Skin of body (tissue), 1 donor: ENCODE measurements at regions not wholly inside any gene's neighbourhood (a gene's known extent, or its start where the extent isn't known, plus 50 kb on each side); places are given as distances from the start of the nearest gene placed in this dataset.
"Not testable (repeated sequence)": the region's sequence is repeated elsewhere in the genome, so short reads cannot be mapped to it uniquely, and the experiment has no call there.

Experiments
- DNase-seq: peaks from one replicate; lab custom pipeline; 2025; lab: John Stamatoyannopoulos, UW

- no peak for DNase-seq
Observed at GRCh38 chr2:234565842-234566619, 69.2 kb upstream of the ARL4C start.

GRCh38 chr2:234565201-234565600 lies 68.3 kb upstream of the ARL4C start:
- DNase-seq, result no peak

GRCh38 chr2:234564699-234565098 lies 67.8 kb upstream of the ARL4C start:
- peak; percentile 23 for DNase-seq

- DNase-seq, result no peak
Observed at GRCh38 chr2:234559609-234560008, 62.7 kb upstream of the ARL4C start.

- no peak for DNase-seq
Observed at GRCh38 chr2:234558642-234559041, 61.8 kb upstream of the ARL4C start.

GRCh38 chr2:234556848-234557573 lies 60.1 kb upstream of the ARL4C start:
- DNase-seq, result no peak

GRCh38 chr2:234555616-234556249 lies 58.9 kb upstream of the ARL4C start:
- no peak for DNase-seq

- DNase-seq, result no peak
Observed at GRCh38 chr2:234555161-234555560, 58.3 kb upstream of the ARL4C start.

GRCh38 chr2:234553223-234553622 lies 56.3 kb upstream of the ARL4C start:
- not testable (repeated sequence) for DNase-seq

GRCh38 chr2:234550511-234551107 lies 53.7 kb upstream of the ARL4C start:
- DNase-seq, result peak; percentile 48

GRCh38 chr2:234550056-234550455 lies 53.2 kb upstream of the ARL4C start:
- no peak for DNase-seq

GRCh38 chr2:234548695-234549420 lies 52.0 kb upstream of the ARL4C start:
- peak; percentile 50 for DNase-seq

- DNase-seq, result no peak
Observed at GRCh38 chr2:234546770-234547169, 49.9 kb upstream of the ARL4C start.
